H54 (cell line): ENCODE measurements at regions not wholly inside any gene's neighbourhood (a gene's known extent, or its start where the extent isn't known, plus 50 kb on each side); places are given as distances from the start of the nearest gene placed in this dataset.

ENCODE experiments used
- DNase-seq: peaks from one replicate; pipeline ENCODE4 v3.0.0; 2011; ENCODE audit warnings: low spot score, mixed read lengths; ENCODE audit not compliant: insufficient read length
- FAIRE-seq: peaks from 3 replicates; lab custom pipeline; 2011; peaks lifted over from hg19 to GRCh38; lab: Jason Lieb, UNC
- POLR2A ChIP-seq: IDR thresholded peaks from 2 replicates; pipeline ENCODE4 v1.6.1; 2011; ENCODE audit warnings: low read depth, mild to moderate bottlenecking, low read length

- TF ChIP-seq POLR2A = no peak
- FAIRE-seq (peak; percentile 50), DNase-seq (no peak)
These were observed 1494.9 kb upstream of the LRRTM3 start for GRCh38 chr10:65430979-65431378.

GRCh38 chr10:65470986-65471385 lies 1454.8 kb upstream of the LRRTM3 start:
- no peak for TF ChIP-seq POLR2A

GRCh38 chr10:65482848-65483247 lies 1443.0 kb upstream of the LRRTM3 start:
- no peak for DNase-seq
- no peak for TF ChIP-seq POLR2A
- no peak for FAIRE-seq

More at GRCh38 chr10:65470986-65471385, 1454.8 kb upstream of the LRRTM3 start:
- FAIRE-seq (no peak), DNase-seq (no peak)

GRCh38 chr10:65491799-65492198 lies 1434.0 kb upstream of the LRRTM3 start:
- no peak for TF ChIP-seq POLR2A
- no peak for FAIRE-seq

GRCh38 chr10:65496541-65496940 lies 1429.3 kb upstream of the LRRTM3 start:
- DNase-seq (no peak), FAIRE-seq (no peak)
- no peak for TF ChIP-seq POLR2A

More at GRCh38 chr10:65491799-65492198, 1434.0 kb upstream of the LRRTM3 start:
- DNase-seq = no peak

- FAIRE-seq (no peak), DNase-seq (no peak)
- TF ChIP-seq POLR2A = no peak
These were observed 1428.0 kb upstream of the LRRTM3 start for GRCh38 chr10:65497837-65498236.

GRCh38 chr10:65500716-65501115 lies 1425.1 kb upstream of the LRRTM3 start:
- TF ChIP-seq POLR2A = no peak
- DNase-seq (no peak), FAIRE-seq (no peak)

- no peak for FAIRE-seq
- TF ChIP-seq POLR2A = no peak
- no peak for DNase-seq
These were observed 1424.6 kb upstream of the LRRTM3 start for GRCh38 chr10:65501259-65501658.

GRCh38 chr10:65518379-65518778 lies 1407.5 kb upstream of the LRRTM3 start:
- peak; percentile 88 for FAIRE-seq
- DNase-seq = no peak
- TF ChIP-seq POLR2A = no peak

GRCh38 chr10:65528986-65529385 lies 1396.8 kb upstream of the LRRTM3 start:
- no peak for DNase-seq
- TF ChIP-seq POLR2A = no peak
- FAIRE-seq = peak; percentile 61

GRCh38 chr10:65531545-65531944 lies 1394.3 kb upstream of the LRRTM3 start:
- no peak for DNase-seq
- TF ChIP-seq POLR2A = no peak
- FAIRE-seq = no peak

GRCh38 chr10:65534771-65535170 lies 1391.1 kb upstream of the LRRTM3 start:
- DNase-seq (no peak), FAIRE-seq (no peak)
- TF ChIP-seq POLR2A = no peak

- no peak for TF ChIP-seq POLR2A
- FAIRE-seq = peak; percentile 57
- no peak for DNase-seq
These were observed 1381.1 kb upstream of the LRRTM3 start for GRCh38 chr10:65544756-65545155.

- TF ChIP-seq POLR2A = no peak
- DNase-seq (no peak), FAIRE-seq (no peak)
These were observed 1377.8 kb upstream of the LRRTM3 start for GRCh38 chr10:65548001-65548400.

GRCh38 chr10:65550761-65551160 lies 1375.1 kb upstream of the LRRTM3 start:
- FAIRE-seq (no peak), DNase-seq (no peak)
- TF ChIP-seq POLR2A = no peak

GRCh38 chr10:65555192-65555591 lies 1370.6 kb upstream of the LRRTM3 start:
- no peak for DNase-seq

More at GRCh38 chr10:65555192-65555591, 1370.6 kb upstream of the LRRTM3 start:
- no peak for TF ChIP-seq POLR2A
- FAIRE-seq = no peak
